PC-3 (cell line): ENCODE measurements at regions not wholly inside any gene's neighbourhood (a gene's known extent, or its start where the extent isn't known, plus 50 kb on each side); places are given as distances from the start of the nearest gene placed in this dataset.
A peak's percentile ranks its signal among the peaks of the same experiment; 100 is the strongest.

ENCODE experiments used
- ATAC-seq: fragments of 200-7000 bp; cut with Tn5 transposase; 2 replicates; pipeline ENCODE4 v1.9.1; 2020; ENCODE audit warnings: mild to moderate bottlenecking, moderate library complexity
- BruUV-seq: library from RNA; stranded (reverse); fragments of 400-500 nt; replicated peaks from 2 replicates; lab custom pipeline; 2021; lab: Mats Ljungman, UMichigan
- CTCF ChIA-PET: fragments of 300-600 bp; sonication (Branson Sonifier 250); formaldehyde crosslinking; loops from one replicate; lab custom pipeline; 2022; ENCODE audit warnings: antibody characterized with exemption; lab: Charles Lee
- POLR2A ChIA-PET: fragments of 300-600 bp; sonication (Branson Sonifier 250); formaldehyde crosslinking; loops from one replicate; lab custom pipeline; 2022; ENCODE audit warnings: antibody characterized with exemption; ENCODE audit not compliant: unreplicated experiment; lab: Charles Lee
- DNase-seq: peaks from one replicate; pipeline ENCODE4 v3.0.0-alpha.2; 2015
- H2AFZ ChIP-seq: fragments of 300-600 bp; sonication (generic); 2 replicates; pipeline ENCODE4 v1.6.0; 2016; ENCODE audit warnings: antibody characterized with exemption, low read length
- H3F3A ChIP-seq: fragments of 300-600 bp; sonication (generic); one replicate; pipeline ENCODE4 v1.6.0; 2017; ENCODE audit warnings: antibody characterized with exemption, low read length, control low read depth, mild to moderate bottlenecking; ENCODE audit not compliant: unreplicated experiment
- H3K27ac ChIP-seq: fragments of 300-600 bp; sonication (generic); 2 replicates; pipeline ENCODE4 v1.5.1; 2016; ENCODE audit warnings: mild to moderate bottlenecking, low read length
- H3K27me3 ChIP-seq: fragments of 300-600 bp; sonication (generic); 2 replicates; pipeline ENCODE4 v1.6.1; 2016; ENCODE audit warnings: low read length, mixed read lengths
- H3K36me3 ChIP-seq: fragments of 300-600 bp; sonication (generic); 2 replicates; pipeline ENCODE4 v1.6.1; 2016; ENCODE audit warnings: low read depth, mixed run types, low read length, mixed read lengths
- H3K4me1 ChIP-seq: fragments of 300-600 bp; sonication (generic); 2 replicates; pipeline ENCODE4 v1.5.1; 2016; ENCODE audit warnings: low read length; ENCODE audit not compliant: insufficient read depth
- H3K4me2 ChIP-seq: fragments of 300-600 bp; sonication (generic); 2 replicates; pipeline ENCODE4 v1.6.0; 2016; ENCODE audit warnings: low read length
- H3K4me3 ChIP-seq: fragments of 300-600 bp; sonication (generic); 2 replicates; pipeline ENCODE4 v1.5.1; 2016; ENCODE audit warnings: mild to moderate bottlenecking, low read length, mixed read lengths
- H3K79me2 ChIP-seq: fragments of 300-600 bp; sonication (generic); 2 replicates; pipeline ENCODE4 v1.6.1; 2017; ENCODE audit warnings: low read length, mixed read lengths
- H3K9ac ChIP-seq: fragments of 300-600 bp; sonication (generic); 2 replicates; pipeline ENCODE4 v1.6.0; 2016; ENCODE audit warnings: mild to moderate bottlenecking, low read length
- H3K9me2 ChIP-seq: fragments of 300-600 bp; sonication (generic); replicated peaks from 2 replicates; pipeline ENCODE4 v1.6.1; 2016; ENCODE audit warnings: mixed run types, low read length, mixed read lengths
- H3K9me3 ChIP-seq: fragments of 300-600 bp; sonication (generic); 2 replicates; pipeline ENCODE4 v1.6.1; 2016; ENCODE audit warnings: low read length, mixed read lengths
- H4K20me1 ChIP-seq: fragments of 300-600 bp; sonication (generic); 2 replicates; pipeline ENCODE4 v1.6.1; 2016; ENCODE audit warnings: low read length, mixed read lengths
- EZH2 ChIP-seq: fragments of 300-600 bp; sonication (generic); IDR thresholded peaks from one replicate; pipeline ENCODE4 v1.6.1; 2017; ENCODE audit warnings: antibody characterized with exemption, mild to moderate bottlenecking, low read length; ENCODE audit not compliant: unreplicated experiment
- EZH2phosphoT487 ChIP-seq: fragments of 300-600 bp; sonication (generic); IDR thresholded peaks from 2 replicates; pipeline ENCODE4 v1.6.1; 2018; ENCODE audit warnings: mild to moderate bottlenecking, antibody characterized with exemption, low read length, borderline replicate concordance
- intact Hi-C: fragments of 100-400 bp; cut with micrococcal nuclease; formaldehyde crosslinking; loops from 2 replicates; pipeline ENCODE4 v1.9.0; 2023
- TF ChIP-seq, protein P1 (sequence below): fragments of 300-600 bp; sonication (generic); conservative IDR thresholded peaks from 2 replicates; pipeline ENCODE4 v1.5.1; 2017; ENCODE audit warnings: antibody characterized with exemption, low read depth, mild to moderate bottlenecking, low read length

DNA sequence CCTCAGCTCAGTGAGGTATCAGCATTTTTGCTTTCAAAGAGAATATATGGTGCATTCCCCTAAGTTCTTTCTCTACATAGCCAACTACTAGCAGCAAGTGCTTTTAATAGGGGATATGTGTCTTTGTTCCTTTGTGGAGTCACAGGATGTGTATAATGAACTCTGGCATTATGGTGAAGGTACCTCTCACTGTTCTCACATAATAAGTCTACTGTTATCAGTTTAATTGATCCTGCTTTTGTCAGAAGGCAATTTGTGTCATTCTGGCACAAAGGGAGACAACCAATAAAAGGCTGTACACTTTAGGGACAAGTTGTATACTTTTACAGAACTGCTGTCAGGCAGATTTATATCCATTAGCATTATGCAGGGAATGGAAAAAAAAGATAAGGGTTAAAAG is 531.4 kb upstream of the RIOK2 start:
- Histone ChIP-seq H3K27me3 (no peaks in the 10 kb centered on the region), H3K4me2 (no peak overlapping the region), H2AFZ (no peak overlapping the region), H3K27ac (no peak overlapping the region), H3F3A (no peaks in the 10 kb centered on the region), H4K20me1 (no peaks in the 10 kb centered on the region), H3K79me2 (no peaks in the 10 kb centered on the region), H3K9me3 (no peaks in the 10 kb centered on the region), H3K9me2 (no peaks in the 10 kb centered on the region), H3K36me3 (no peaks in the 10 kb centered on the region), H3K4me1 (no peaks in the 10 kb centered on the region), H3K4me3 (no peak overlapping the region), H3K9ac (no peak overlapping the region)
- POLR2A ChIA-PET, result no interaction called here
- TF ChIP-seq, protein P1, sequence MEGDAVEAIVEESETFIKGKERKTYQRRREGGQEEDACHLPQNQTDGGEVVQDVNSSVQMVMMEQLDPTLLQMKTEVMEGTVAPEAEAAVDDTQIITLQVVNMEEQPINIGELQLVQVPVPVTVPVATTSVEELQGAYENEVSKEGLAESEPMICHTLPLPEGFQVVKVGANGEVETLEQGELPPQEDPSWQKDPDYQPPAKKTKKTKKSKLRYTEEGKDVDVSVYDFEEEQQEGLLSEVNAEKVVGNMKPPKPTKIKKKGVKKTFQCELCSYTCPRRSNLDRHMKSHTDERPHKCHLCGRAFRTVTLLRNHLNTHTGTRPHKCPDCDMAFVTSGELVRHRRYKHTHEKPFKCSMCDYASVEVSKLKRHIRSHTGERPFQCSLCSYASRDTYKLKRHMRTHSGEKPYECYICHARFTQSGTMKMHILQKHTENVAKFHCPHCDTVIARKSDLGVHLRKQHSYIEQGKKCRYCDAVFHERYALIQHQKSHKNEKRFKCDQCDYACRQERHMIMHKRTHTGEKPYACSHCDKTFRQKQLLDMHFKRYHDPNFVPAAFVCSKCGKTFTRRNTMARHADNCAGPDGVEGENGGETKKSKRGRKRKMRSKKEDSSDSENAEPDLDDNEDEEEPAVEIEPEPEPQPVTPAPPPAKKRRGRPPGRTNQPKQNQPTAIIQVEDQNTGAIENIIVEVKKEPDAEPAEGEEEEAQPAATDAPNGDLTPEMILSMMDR, result no peak
- TF ChIP-seq EZH2 (no peak), EZH2phosphoT487 (no peak)
- CTCF ChIA-PET, result no interaction called here
- ATAC-seq (no peak), DNase-seq (no peak)
- intact Hi-C loops, result no loop called here
- no TSS peak for BruUV-seq

DNA sequence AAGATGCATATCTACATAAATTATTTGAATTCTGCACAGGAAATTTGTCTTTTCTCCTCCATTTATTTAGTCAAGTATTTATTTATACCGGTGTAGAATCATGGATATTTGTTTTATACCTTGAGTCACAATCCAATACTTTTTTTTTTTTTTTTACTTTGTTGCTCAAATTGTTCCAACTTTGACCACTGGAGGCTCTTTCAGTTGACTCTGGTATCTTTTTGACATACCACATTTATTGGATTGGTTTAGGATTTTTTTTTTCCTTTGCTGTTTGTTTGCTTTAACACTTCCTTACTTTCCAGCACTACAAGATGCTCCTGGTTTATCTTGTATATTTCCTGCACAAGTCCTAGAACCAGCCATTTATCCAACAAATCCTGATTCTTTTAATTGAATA is 543.1 kb upstream of the RIOK2 start:
- Histone ChIP-seq H3F3A (no peaks in the 10 kb centered on the region), H3K9ac (no peak overlapping the region), H4K20me1 (no peaks in the 10 kb centered on the region), H3K36me3 (no peaks in the 10 kb centered on the region), H3K4me1 (no peaks in the 10 kb centered on the region), H3K9me3 (no peaks in the 10 kb centered on the region), H3K4me3 (no peak overlapping the region), H3K27ac (no peak overlapping the region), H3K79me2 (no peaks in the 10 kb centered on the region), H3K9me2 (no peaks in the 10 kb centered on the region), H3K27me3 (no peaks in the 10 kb centered on the region), H3K4me2 (no peak overlapping the region), H2AFZ (no peak overlapping the region)
- TF ChIP-seq, protein P1, result peak; percentile 46
- TF ChIP-seq EZH2 (no peak), EZH2phosphoT487 (no peak)
- no TSS peak for BruUV-seq
- DNase-seq (peak; percentile 38), ATAC-seq (no peak; the same call in 1 of the 2 replicates)
- CTCF ChIA-PET, result interaction anchor here (1.1 kb wide), 1 partner anchor 9 kb away, joined by 5 read pairs; no protein-coding TSS in a partner anchor
- POLR2A ChIA-PET, result no interaction called here
- intact Hi-C loops, result no loop called here

DNA sequence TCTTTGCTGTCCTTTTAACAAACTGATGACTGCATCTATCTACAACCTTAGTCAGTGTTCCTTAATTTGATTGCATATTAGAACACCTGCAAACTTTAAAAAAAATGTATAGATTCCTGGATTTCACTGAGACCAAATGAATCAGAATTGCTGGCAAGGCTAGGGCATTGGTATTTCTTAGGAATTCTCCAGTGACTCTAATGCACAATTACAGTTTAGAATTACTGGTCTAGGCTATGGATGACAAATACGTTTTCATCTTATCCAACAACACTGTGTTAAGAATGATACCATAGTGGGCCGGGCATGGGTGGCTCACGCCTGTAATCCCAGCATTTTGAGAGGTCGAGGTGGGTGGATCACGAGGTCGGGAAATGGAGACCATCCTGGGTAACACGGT is 545.9 kb upstream of the RIOK2 start:
- no peaks in the 10 kb centered on the region for H3F3A ChIP-seq
- H3K9ac ChIP-seq, result no peak overlapping the region
- no peaks in the 10 kb centered on the region for H3K9me3 ChIP-seq
- H3K36me3 ChIP-seq, result no peaks in the 10 kb centered on the region
- intact Hi-C loops, result no loop called here
- no peak overlapping the region for H3K4me3 ChIP-seq
- peak; percentile 10 for DNase-seq
- ChIA-PET CTCF (no interaction called here), POLR2A (no interaction called here)
- H3K27me3 ChIP-seq, result no peaks in the 10 kb centered on the region
- no peaks in the 10 kb centered on the region for H4K20me1 ChIP-seq
- no peak overlapping the region for H2AFZ ChIP-seq
- no peaks in the 10 kb centered on the region for H3K9me2 ChIP-seq
- H3K4me2 ChIP-seq, result no peak overlapping the region
- BruUV-seq, result no TSS peak
- no peaks in the 10 kb centered on the region for H3K79me2 ChIP-seq
- no peak for ATAC-seq
- no peak overlapping the region for H3K27ac ChIP-seq
- H3K4me1 ChIP-seq, result no peaks in the 10 kb centered on the region
- TF ChIP-seq EZH2 (no peak), EZH2phosphoT487 (no peak)
- TF ChIP-seq, protein P1, result no peak
